Vagina (tissue), 2 donors: ENCODE measurements at regions not wholly inside any gene's neighbourhood (a gene's known extent, or its start where the extent isn't known, plus 50 kb on each side); places are given as distances from the start of the nearest gene placed in this dataset.

Experiments used
- DNase-seq, 2 donors: peaks; one replicate each; pipeline ENCODE4 v3.0.0-alpha.2; 2017; ENCODE audit errors: extremely low spot score in 2 of 2
- H3K27ac ChIP-seq: fragments of 200-600 bp; sonication (generic); one replicate; pipeline ENCODE4 v1.5.1; 2019
- H3K27me3 ChIP-seq: fragments of 200-600 bp; sonication (generic); one replicate; pipeline ENCODE4 v1.5.1; 2019
- H3K36me3 ChIP-seq, 2 donors: fragments of 200-600 bp; sonication (generic); one replicate each; pipeline ENCODE4 v1.5.1; 2017 to 2019
- H3K4me1 ChIP-seq: fragments of 200-600 bp; sonication (generic); one replicate; pipeline ENCODE4 v1.5.1; 2019
- H3K4me3 ChIP-seq, 2 donors: fragments of 200-600 bp; sonication (generic); 1 replicate in 1 of 2; 2 replicates in 1 of 2; pipeline ENCODE4 v1.5.1; 2016 to 2019
- H3K9me3 ChIP-seq: fragments of 200-600 bp; sonication (generic); one replicate; pipeline ENCODE4 v1.5.1; 2019
- POLR2A ChIP-seq, 2 donors: fragments of 450-650 bp; IDR thresholded peaks; one replicate each; pipeline ENCODE4 v1.6.1; 2017; ENCODE audit warnings: antibody characterized with exemption in 2 of 2, mild to moderate bottlenecking in 2 of 2, moderate library complexity in 2 of 2
- POLR2AphosphoS5 ChIP-seq, 2 donors: sonication (generic); formaldehyde crosslinking; IDR thresholded peaks; one replicate each; pipeline ENCODE4 v1.9.0; 2017; ENCODE audit warnings: antibody characterized with exemption in 2 of 2, mild to moderate bottlenecking in 2 of 2, low read depth in 1 of 2; ENCODE audit not compliant: insufficient read depth in 1 of 2
- intact Hi-C: fragments of 100-400 bp; cut with DNase I; formaldehyde crosslinking; loops from one replicate; pipeline ENCODE4 v1.15.1; 2023
- TF ChIP-seq, protein P1 (sequence below), 3 experiments: fragments of 450-650 bp in 2 of 3; fragments of 200-600 bp in 1 of 3; sonication (generic) in 1 of 3; IDR thresholded peaks; one replicate each; pipeline ENCODE4 v1.5.1; 2017 to 2019; ENCODE audit warnings: antibody characterized with exemption in 3 of 3, mild to moderate bottlenecking in 2 of 3, moderate library complexity in 2 of 3

DNA sequence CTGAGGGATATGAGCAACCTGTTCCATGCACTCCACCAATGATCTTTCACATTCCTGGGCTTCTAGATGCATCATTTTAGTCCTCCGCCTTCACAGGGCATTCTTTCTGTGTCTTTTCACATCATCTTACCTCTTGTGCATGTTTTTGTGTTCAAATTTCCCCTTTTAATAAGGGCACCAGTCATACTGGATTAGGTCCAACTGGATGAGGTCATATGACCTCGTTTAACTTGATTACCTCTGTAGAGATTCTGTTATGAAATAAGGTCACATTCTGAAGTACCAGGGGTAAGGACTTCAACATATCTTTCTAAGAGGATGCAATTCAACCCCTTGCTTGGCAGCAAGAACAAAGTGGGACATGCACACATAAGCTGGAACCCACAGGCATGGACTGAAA lies 335.3 kb upstream of the TLE4 start:
- no peak overlapping the region for H3K4me3 ChIP-seq
- TF ChIP-seq POLR2A (IDR thresholded peaks at IDR 0.05) (no peak), POLR2AphosphoS5 (IDR thresholded peaks at IDR 0.05; ENCODE audit: insufficient read depth in 1 of 2, low read depth in 1 of 2) (no peak)
- TF ChIP-seq, protein P1, sequence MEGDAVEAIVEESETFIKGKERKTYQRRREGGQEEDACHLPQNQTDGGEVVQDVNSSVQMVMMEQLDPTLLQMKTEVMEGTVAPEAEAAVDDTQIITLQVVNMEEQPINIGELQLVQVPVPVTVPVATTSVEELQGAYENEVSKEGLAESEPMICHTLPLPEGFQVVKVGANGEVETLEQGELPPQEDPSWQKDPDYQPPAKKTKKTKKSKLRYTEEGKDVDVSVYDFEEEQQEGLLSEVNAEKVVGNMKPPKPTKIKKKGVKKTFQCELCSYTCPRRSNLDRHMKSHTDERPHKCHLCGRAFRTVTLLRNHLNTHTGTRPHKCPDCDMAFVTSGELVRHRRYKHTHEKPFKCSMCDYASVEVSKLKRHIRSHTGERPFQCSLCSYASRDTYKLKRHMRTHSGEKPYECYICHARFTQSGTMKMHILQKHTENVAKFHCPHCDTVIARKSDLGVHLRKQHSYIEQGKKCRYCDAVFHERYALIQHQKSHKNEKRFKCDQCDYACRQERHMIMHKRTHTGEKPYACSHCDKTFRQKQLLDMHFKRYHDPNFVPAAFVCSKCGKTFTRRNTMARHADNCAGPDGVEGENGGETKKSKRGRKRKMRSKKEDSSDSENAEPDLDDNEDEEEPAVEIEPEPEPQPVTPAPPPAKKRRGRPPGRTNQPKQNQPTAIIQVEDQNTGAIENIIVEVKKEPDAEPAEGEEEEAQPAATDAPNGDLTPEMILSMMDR (IDR thresholded peaks at IDR 0.05), result no peak
- no peaks in the 10 kb centered on the region for H3K27me3 ChIP-seq
- intact Hi-C loops, result no loop called here
- H3K9me3 ChIP-seq, result no peaks in the 10 kb centered on the region
- no peak for DNase-seq
- H3K4me1 ChIP-seq, result no peaks in the 10 kb centered on the region
- no peak overlapping the region for H3K27ac ChIP-seq
- H3K36me3 ChIP-seq, result no peaks in the 10 kb centered on the region

- Histone ChIP-seq H3K36me3 (no peaks in the 10 kb centered on the region), H3K27me3 (no peaks in the 10 kb centered on the region), H3K4me1 (no peaks in the 10 kb centered on the region), H3K9me3 (no peaks in the 10 kb centered on the region), H3K27ac (no peak overlapping the region), H3K4me3 (no peak overlapping the region)
- DNase-seq, result no peak
- intact Hi-C loops, result no loop called here
- no peak for TF ChIP-seq POLR2AphosphoS5 (IDR thresholded peaks at IDR 0.05; ENCODE audit: insufficient read depth in 1 of 2, low read depth in 1 of 2)
- TF ChIP-seq, protein P1 (IDR thresholded peaks at IDR 0.05), result no peak
- TF ChIP-seq POLR2A (IDR thresholded peaks at IDR 0.05), result no peak
Observed at GRCh38 chr9:79237861-79238260, 333.9 kb upstream of the TLE4 start.

DNA sequence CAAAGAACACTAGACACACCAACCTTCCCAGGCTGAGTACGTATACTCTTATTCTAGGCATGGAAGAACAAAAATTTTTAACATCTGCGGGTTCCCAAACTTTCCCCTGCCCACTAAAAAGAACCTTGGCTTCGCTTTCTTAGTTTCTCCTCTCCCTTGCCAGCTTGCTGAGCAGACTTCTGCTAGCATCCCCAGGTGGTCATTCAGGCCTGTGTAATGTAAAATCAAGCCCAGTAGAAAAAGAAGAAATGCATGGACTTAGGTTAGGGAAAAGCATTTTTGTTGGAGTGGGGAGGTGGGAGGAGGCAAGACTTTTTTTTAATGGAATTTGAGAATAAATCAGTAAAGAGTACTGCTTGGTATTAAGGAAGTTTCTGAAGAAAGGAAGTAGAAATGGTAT lies 331.0 kb upstream of the TLE4 start:
- Histone ChIP-seq H3K4me1 (no peaks in the 10 kb centered on the region), H3K27me3 (no peaks in the 10 kb centered on the region)
- intact Hi-C loops, result no loop called here

DNA sequence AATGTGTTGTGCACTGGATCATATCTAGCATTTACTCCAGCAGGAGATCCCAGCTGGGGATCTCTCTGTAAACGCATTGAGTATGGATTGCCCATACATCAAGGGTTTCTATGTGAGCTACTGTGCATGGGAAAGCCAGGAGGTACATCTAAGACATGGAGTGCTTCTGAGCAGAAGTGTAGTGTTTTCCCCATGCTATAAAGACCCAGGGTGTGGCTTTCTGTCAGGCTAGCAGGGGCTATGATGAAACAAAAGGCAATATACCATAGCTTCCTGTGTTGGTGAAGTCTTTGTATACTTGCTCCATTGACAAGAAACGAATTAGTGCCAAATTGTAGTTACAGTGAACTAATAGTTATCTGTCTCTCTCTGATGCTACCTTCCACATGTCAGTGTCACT lies 329.3 kb upstream of the TLE4 start:
- H3K4me1 ChIP-seq, result no peaks in the 10 kb centered on the region
- H3K9me3 ChIP-seq, result no peaks in the 10 kb centered on the region
- no peaks in the 10 kb centered on the region for H3K36me3 ChIP-seq
- no peaks in the 10 kb centered on the region for H3K27me3 ChIP-seq
- H3K4me3 ChIP-seq, result no peak overlapping the region
- no peak for TF ChIP-seq POLR2A (IDR thresholded peaks at IDR 0.05)
- TF ChIP-seq, protein P1 (IDR thresholded peaks at IDR 0.05), result no peak
- no peak for TF ChIP-seq POLR2AphosphoS5 (IDR thresholded peaks at IDR 0.05; ENCODE audit: insufficient read depth in 1 of 2, low read depth in 1 of 2)
- no peak overlapping the region for H3K27ac ChIP-seq
- intact Hi-C loops, result no loop called here
- DNase-seq, result no peak

More for the DNA sequence above, 331.0 kb upstream of the TLE4 start:
- H3K36me3 ChIP-seq, result no peaks in the 10 kb centered on the region
- H3K9me3 ChIP-seq, result no peaks in the 10 kb centered on the region
- H3K27ac ChIP-seq, result no peak overlapping the region
- H3K4me3 ChIP-seq, result no peak overlapping the region
- DNase-seq, result no peak
- TF ChIP-seq POLR2AphosphoS5 (IDR thresholded peaks at IDR 0.05; ENCODE audit: insufficient read depth in 1 of 2, low read depth in 1 of 2), result no peak
- TF ChIP-seq POLR2A (IDR thresholded peaks at IDR 0.05), result no peak
- TF ChIP-seq, protein P1 (IDR thresholded peaks at IDR 0.05), result no peak

DNA sequence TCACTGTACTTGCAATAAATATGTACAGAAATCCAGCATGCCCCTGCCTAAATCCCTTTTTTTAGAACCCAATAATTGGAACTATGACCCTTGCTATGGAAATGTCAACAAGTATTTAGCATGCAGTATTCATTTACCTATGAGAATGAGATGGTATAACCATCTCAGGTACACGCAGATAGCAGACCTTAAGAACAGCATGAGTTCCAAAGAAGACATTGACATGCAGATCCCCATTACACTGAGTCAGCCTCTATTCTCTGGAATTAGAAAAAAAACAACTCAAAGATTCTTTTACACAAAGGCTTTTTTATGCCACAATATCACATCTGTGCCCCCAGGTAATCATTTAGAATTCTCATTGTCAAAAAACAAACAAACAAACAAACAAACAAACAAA lies 325.6 kb upstream of the TLE4 start:
- TF ChIP-seq, protein P1 (IDR thresholded peaks at IDR 0.05), result no peak
- TF ChIP-seq POLR2A (IDR thresholded peaks at IDR 0.05) (no peak), POLR2AphosphoS5 (IDR thresholded peaks at IDR 0.05; ENCODE audit: insufficient read depth in 1 of 2, low read depth in 1 of 2) (no peak)
- H3K27ac ChIP-seq, result no peak overlapping the region
- no peak overlapping the region for H3K4me3 ChIP-seq
- intact Hi-C loops, result no loop called here
- no peaks in the 10 kb centered on the region for H3K27me3 ChIP-seq
- no peaks in the 10 kb centered on the region for H3K9me3 ChIP-seq
- H3K36me3 ChIP-seq, result no peaks in the 10 kb centered on the region
- no peak for DNase-seq
- H3K4me1 ChIP-seq, result no peaks in the 10 kb centered on the region
